ENCODE measurements at regions not wholly inside any gene's neighbourhood (a gene's known extent, or its start where the extent isn't known, plus 50 kb on each side); places are given as distances from the start of the nearest gene placed in this dataset.

GRCh38 chr14:29360656-29361055, 567.0 kb downstream of the PRKD1 start:
- DNase-seq (ENCODE audit: low read depth in 1 of 2, low spot score in 1 of 2) = no peak
- TF ChIP-seq CTCF (IDR thresholded peaks at IDR 0.05; ENCODE audit: insufficient read depth, low read length) = no peak
- H3K27me3 ChIP-seq (ENCODE audit: insufficient read depth, poor library complexity, severe bottlenecking) = no peaks in the 10 kb centered on the region
- H3K4me3 ChIP-seq (replicated peaks; ENCODE audit: insufficient read depth, low read length) = no peak overlapping the region
- H3K27ac ChIP-seq (replicated peaks) = no peak overlapping the region

- Histone ChIP-seq H3K27me3 (ENCODE audit: insufficient read depth, poor library complexity, severe bottlenecking) (no peaks in the 10 kb centered on the region), H3K4me3 (replicated peaks; ENCODE audit: insufficient read depth, low read length) (no peak overlapping the region), H3K27ac (replicated peaks) (no peak overlapping the region)
- DNase-seq (ENCODE audit: low read depth in 1 of 2, low spot score in 1 of 2) = no peak
- no peak for TF ChIP-seq SPI1 (IDR thresholded peaks at IDR 0.05; ENCODE audit: borderline replicate concordance, low read depth)
- TF ChIP-seq GABPA (IDR thresholded peaks at IDR 0.05; ENCODE audit: low read depth) = no peak
- TF ChIP-seq POLR2AphosphoS5 (IDR thresholded peaks at IDR 0.05; ENCODE audit: low read depth) = no peak
Observed at GRCh38 chr14:29370024-29370423, 557.6 kb downstream of the PRKD1 start.

GRCh38 chr14:29376237-29376636, 551.4 kb downstream of the PRKD1 start:
- H3K27ac ChIP-seq (replicated peaks) = no peak overlapping the region
- no peak for DNase-seq (ENCODE audit: low read depth in 1 of 2, low spot score in 1 of 2)
- H3K27me3 ChIP-seq (ENCODE audit: insufficient read depth, poor library complexity, severe bottlenecking) = no peaks in the 10 kb centered on the region
- H3K4me3 ChIP-seq (replicated peaks; ENCODE audit: insufficient read depth, low read length) = no peak overlapping the region
- TF ChIP-seq POLR2AphosphoS5 (IDR thresholded peaks at IDR 0.05; ENCODE audit: low read depth) = no peak
- TF ChIP-seq REST (IDR thresholded peaks at IDR 0.05; ENCODE audit: insufficient replicate concordance, low read depth) = no peak

GRCh38 chr14:29380826-29381225, 546.8 kb downstream of the PRKD1 start:
- no peak for TF ChIP-seq GABPA (IDR thresholded peaks at IDR 0.05; ENCODE audit: low read depth)
- no peak for TF ChIP-seq CTCF (IDR thresholded peaks at IDR 0.05; ENCODE audit: insufficient read depth, low read length)
- TF ChIP-seq POLR2AphosphoS5 (IDR thresholded peaks at IDR 0.05; ENCODE audit: low read depth) = no peak
- TF ChIP-seq REST (IDR thresholded peaks at IDR 0.05; ENCODE audit: insufficient replicate concordance, low read depth) = no peak
- no peak for TF ChIP-seq SPI1 (IDR thresholded peaks at IDR 0.05; ENCODE audit: borderline replicate concordance, low read depth)

GRCh38 chr14:29388571-29388970, 539.1 kb downstream of the PRKD1 start:
- H3K4me3 ChIP-seq (replicated peaks; ENCODE audit: insufficient read depth, low read length) = no peak overlapping the region
- H3K27me3 ChIP-seq (ENCODE audit: insufficient read depth, poor library complexity, severe bottlenecking) = no peaks in the 10 kb centered on the region
- TF ChIP-seq GABPA (IDR thresholded peaks at IDR 0.05; ENCODE audit: low read depth) (no peak), REST (IDR thresholded peaks at IDR 0.05; ENCODE audit: insufficient replicate concordance, low read depth) (no peak), POLR2AphosphoS5 (IDR thresholded peaks at IDR 0.05; ENCODE audit: low read depth) (no peak), CTCF (IDR thresholded peaks at IDR 0.05; ENCODE audit: insufficient read depth, low read length) (no peak), SPI1 (IDR thresholded peaks at IDR 0.05; ENCODE audit: borderline replicate concordance, low read depth) (no peak)
- DNase-seq (ENCODE audit: low read depth in 1 of 2, low spot score in 1 of 2) = no peak
- no peak overlapping the region for H3K27ac ChIP-seq (replicated peaks)

More at GRCh38 chr14:29380826-29381225, 546.8 kb downstream of the PRKD1 start:
- Histone ChIP-seq H3K27ac (replicated peaks) (no peak overlapping the region), H3K4me3 (replicated peaks; ENCODE audit: insufficient read depth, low read length) (no peak overlapping the region), H3K27me3 (ENCODE audit: insufficient read depth, poor library complexity, severe bottlenecking) (no peaks in the 10 kb centered on the region)
- no peak for DNase-seq (ENCODE audit: low read depth in 1 of 2, low spot score in 1 of 2)
